Stimulated activated CD4-positive, alpha-beta T cell treated with anti-CD3 and anti-CD28 coated beads, Interleukin-1b, Interleukin-23, amount 100 ng/mL, for 24 hours (primary cell): ENCODE measurements at regions not wholly inside any gene's neighbourhood (a gene's known extent, or its start where the extent isn't known, plus 50 kb on each side); places are given as distances from the start of the nearest gene placed in this dataset.

Experiments used
- DNase-seq, 4 experiments: peaks; one replicate each; pipeline ENCODE4 v3.0.0-alpha.2; 2020; ENCODE audit warnings: low read depth in 4 of 4, low spot score in 1 of 4

DNA sequence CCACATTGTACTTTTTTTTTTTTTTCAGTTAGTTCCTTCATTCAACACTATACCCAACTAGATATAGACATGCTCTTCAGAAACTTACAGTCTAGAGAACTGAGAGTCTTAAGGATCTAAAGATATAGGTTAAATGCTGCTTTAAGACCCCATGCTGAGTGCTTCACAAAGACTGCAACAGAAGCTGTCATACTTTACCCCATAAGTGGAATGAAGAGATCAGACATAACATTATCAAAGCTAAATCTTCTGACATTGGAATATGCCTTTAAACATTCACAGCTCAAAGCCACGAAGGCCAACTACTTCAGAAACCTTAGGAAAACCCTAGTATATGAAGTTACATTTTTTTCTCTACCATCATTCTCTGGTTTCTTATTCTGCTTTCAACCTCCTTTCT lies 666.4 kb downstream of the KCNT2 start:
- no peak for DNase-seq

DNA sequence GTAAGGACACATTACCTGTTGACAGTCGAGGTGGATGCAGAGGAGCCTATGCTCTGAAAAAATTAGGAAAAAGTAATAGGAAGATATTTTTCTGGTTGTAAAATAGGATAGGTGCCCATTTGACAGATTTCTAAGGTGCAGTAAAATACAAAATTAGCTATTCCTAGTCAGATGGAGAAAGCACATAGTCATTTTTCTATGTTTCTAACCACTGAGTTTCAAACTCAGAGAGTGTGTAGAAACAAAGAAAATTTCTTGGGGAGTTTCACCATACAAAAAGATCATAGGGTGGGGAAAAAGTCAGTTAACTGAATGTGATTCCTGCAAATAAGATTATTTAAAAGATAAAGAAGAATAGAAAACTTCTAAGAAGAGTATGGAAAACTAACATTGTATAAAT lies 666.9 kb downstream of the KCNT2 start:
- no peak for DNase-seq

DNA sequence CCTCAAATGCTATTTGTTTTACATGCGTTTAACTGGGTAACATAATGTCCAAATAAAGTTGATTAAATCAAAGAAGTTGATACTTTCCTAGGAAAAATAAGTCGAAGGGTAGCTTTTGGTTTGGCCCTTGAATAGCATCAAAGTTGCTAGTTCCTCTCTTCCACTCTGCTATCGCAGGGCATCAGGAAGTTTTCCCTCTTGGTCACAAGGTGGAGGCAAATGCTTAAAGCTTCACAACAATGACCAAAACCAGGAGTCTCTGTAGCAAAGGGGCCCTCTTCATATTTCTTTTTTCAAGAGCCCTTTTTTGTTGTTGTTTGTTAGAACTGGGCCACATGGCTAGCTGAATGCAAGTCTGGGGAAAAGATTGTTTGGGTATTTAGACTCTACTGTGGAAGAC lies 668.4 kb downstream of the KCNT2 start:
- no peak for DNase-seq

DNA sequence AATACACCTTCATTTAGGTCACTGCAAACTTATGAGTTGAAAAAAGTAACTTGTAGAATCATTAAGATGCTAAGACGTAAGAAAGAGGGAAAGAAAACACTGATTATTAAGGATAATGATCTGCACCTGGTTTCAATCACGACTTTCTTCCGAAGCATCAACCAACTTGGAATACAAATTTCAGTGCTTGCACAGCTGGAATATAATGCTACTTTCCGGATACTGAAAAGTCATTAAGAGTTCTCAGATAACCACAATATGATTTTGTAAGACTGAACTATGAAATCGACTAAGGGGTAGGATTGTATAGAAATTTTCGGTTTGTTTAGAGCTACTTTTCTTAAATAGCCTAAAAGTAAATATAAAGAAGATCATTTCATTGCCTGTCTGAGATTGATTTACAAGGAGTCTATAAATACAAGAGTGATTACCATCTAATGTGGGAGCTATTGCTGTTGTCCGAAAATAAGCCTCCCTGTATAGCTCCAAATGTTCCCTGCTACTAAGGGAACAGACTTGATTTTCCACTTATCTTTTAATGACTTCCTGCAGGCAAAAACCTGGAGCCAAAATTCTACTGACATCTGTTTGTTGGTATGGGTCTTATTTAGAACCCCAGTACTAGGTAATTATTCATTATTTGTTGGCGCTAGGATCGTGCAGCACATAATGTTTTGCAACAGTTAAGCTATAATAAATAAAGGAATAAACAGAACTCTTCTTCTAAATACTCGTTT lies 673.3 kb downstream of the KCNT2 start:
- DNase-seq = no peak

DNA sequence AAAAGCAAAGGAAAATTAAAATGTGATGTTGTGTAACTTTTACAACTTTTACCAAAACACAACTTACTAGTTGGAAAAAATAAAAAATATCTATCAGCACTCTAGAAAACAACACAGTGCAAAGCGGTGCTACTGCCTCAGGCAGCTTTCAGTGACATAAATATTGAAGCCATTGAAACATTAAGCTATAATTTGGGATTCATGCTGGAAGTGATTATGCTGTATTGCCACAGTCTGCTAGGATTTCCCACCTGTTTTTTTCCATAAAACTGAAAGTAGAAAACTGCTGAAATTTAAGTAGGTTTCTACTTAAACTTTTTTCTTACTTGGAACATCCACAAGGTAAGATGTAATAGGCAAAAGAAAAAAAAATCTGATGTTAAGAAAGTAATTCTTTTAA lies 674.4 kb downstream of the KCNT2 start:
- no peak for DNase-seq

DNA sequence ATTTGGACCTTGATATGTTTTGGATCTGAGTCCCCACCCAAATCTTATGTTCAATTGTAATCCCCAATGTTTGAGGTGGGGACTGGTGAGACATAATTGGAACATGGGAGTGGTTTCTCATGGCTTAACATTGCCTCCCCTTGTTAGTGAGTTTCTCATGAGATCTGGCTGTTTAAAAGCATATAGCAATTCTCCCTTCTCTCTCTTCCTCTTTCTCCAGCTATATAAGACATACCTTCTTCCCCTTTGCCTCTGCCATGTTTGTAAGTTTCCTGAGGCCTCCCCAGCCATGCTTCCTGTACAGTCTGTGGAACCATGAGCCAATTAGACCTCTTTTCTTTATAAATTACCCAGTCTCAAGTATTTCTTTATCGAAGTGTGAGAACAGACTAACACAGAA lies 692.4 kb downstream of the KCNT2 start:
- DNase-seq = no peak

DNA sequence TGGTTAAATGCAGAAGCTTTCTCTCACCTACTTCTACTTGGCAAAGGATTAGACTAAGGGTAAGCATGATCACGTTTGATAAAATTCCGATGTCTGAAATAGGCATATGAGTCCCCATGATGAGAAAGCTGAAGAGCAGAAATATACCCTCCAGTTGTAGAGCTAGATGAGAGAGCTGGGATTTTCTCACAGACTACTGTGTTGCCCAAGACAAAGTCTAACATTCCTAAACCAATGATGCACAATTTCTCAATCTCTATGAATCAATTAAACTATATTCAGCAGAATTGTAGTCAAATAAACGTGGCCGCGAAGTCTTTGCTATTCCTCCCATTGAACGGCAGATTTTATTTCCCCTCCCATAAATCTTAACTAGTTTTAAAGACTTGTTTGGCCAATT lies 699.2 kb downstream of the KCNT2 start:
- no peak for DNase-seq

DNA sequence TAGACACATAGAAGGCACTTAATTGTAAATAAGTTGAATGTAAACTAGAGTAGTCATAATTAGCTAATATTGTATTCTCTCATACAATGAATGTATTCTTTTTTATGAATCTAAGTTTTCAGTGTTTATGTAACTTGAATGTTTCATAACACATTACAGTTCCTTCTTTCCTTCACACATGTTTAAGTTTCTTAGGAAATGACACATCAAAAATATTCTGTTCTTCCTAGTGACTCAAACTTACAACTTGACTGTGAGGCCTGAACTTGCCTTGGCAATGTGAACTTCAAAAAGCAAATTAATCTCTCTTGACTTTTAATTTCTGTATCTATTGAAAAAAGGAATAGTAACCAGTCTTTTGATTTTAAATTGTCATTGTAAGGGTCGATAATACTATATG lies 700.1 kb downstream of the KCNT2 start:
- DNase-seq = no peak

DNA sequence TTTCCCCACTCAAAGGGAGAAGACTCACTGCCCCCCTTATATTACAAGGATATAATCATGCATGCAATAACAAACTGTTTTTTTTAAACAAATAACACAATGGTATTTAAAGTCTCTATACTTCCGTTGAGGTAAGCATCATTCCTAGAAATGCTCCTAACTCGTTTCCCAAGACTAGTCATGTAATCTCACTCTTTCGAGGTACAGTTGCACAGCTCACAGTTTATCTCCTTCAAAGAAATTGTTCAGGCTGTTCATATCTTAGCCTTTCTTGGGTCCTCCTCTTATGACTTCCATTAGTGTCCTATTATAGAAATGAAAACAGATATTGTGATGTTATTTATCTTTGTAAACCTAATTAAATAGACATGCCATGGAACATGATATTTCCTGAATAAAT lies 705.0 kb downstream of the KCNT2 start:
- no peak for DNase-seq

DNA sequence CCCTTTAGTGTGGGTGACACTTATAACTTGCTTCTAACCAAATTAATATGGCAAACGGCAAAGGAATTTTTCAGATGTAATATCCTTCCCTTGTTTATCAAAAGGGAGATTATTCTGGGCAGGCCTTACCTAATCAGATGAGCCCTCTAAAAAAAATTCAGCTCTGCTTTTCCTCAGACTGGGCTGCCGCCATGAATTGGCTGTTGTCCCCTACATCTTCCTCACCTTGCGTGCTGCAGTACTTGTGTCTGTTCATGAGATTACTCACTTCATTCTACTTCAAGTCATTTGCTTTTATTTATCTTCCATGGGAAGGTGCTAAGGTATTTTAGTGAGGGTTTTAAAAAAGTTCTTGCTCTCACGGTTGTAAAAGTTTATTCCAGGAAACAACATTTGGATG lies 705.5 kb downstream of the KCNT2 start:
- no peak for DNase-seq

DNA sequence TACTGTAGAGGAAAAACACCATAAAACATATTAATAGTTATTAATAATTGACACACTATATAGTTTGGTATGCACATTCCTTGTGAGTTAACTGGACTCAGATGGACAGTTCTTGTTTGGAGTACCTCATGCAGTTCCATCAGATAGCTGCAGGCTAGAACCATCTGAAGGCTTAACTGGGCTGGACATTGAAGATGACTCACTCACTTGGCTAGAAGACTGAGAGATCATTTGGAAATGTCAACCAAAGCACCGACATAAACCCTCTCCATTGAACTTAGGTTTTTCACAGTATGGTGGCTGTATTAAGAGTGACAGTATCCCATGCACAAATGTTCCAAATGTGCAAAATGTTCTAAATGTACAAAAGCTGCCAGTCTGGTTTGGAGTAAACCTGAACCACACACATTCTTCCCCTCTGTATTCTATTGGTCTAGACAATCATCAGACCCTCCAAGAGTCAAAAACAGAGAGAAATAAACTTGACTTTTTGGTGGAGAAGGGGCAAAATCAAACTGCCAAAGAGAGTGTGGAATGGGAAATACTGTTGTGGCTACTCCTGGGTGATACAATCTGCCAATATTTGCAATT lies 708.4 kb downstream of the KCNT2 start:
- no peak for DNase-seq

DNA sequence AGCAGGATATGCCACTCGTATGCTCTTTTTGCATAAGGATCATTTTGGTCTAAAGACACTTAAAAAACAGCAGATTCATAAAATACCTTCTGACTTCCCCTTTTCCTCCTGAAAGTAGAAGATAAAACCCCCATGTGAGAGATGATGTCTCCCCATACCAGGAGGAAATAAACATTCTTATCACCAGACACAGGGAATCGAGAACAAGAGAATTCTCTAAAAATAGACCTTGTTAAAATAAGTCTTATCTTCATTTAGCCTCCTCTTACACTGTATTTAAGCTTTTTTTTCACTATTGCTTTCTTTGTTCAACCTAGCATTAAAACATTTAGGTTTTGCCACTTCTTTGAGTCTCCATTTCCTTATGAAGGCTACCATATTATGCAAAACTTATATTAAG lies 709.3 kb downstream of the KCNT2 start:
- DNase-seq = no peak

DNA sequence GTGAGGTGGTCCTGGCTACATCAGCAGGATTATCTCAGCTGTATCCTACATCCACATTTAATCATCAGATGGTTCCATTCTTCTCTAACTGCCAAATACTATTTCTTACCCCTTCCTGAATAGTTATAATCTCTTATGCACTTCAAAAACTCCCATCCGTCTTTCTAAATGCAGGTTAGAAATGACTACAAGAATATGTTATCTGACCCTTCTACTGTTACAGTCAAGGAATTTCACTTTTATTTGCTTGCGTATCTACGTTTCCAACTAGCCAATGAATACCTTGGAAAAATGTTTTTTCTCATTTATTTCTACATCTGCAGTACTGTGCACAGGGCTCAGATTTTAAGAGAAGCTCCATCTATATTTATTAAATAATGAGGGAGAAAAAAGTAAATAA lies 709.9 kb downstream of the KCNT2 start:
- DNase-seq = no peak

DNA sequence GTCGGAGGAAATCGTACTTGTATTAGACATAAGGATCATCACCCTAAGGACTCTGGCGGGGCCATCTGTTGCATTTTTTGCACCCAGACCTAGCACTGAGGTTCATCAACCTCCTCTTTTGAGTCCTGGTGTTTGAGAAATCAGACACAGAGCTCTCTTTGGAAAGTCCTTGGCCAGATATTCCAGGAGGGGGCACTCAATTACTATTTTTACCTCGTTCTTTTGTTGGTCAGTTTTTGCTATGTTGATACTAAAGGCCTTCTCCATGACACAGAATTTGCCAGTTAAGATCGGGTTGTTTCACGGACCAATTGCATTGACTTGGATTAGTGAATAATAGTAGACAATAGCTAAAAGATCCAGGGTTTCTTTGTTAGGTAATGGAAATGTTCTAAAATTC lies 711.2 kb downstream of the KCNT2 start:
- DNase-seq = no peak

DNA sequence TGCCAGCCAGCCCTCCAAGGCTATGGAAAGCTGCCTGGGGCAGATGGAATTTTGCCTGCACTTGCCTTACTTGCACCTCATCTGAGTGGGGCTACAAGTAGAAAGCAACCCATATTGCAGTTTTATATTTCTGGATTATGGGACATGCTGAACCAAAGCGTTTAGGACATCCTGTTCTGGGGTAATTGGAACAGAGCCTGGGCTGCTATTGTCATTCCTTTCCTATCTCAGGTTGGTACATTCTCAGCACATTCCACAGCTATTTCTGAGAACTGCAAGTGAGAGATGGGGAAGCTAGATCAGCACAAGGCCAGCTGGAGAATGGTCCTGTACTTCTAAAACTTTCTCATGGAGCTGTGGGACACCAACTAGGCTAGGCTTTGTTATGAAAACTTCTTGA lies 713.8 kb downstream of the KCNT2 start:
- DNase-seq = no peak

DNA sequence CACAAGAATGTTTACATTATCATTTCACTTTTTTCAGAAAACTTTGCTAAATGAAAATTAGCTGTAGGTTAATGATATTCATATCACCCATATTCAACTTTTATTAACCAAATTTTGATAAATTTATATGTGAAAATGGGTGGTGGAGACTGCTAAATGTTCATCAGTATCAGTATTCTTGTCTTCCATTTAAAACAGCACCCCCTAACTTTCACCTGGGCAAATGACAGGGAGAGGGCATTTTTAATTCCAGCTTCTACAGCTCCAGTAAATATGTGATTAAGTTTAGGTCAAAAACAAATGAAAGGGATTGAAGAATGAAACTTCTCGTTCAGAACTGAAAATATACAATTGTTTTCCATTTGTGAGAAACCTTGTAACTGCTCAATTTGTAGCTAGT lies 722.2 kb downstream of the KCNT2 start:
- no peak for DNase-seq

DNA sequence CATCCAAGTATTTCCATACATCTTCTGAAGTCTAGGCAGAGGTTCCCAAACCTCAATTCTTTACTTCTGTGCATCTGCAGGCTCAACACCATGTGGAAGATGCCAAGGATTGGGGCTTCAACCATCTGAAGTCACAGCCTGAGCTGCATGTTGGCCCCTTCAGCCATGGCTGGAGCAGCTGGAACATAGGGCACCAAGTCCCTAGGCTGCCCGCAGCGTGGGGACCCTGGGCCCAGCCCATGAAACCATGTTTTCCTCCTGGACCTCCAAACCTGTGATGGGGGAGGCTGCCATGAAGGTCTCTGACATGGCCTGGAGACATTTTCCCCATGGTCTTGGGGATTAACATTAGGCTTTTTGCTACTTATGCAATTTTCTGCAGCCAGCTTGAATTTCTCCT lies 729.8 kb downstream of the KCNT2 start:
- DNase-seq = no peak

DNA sequence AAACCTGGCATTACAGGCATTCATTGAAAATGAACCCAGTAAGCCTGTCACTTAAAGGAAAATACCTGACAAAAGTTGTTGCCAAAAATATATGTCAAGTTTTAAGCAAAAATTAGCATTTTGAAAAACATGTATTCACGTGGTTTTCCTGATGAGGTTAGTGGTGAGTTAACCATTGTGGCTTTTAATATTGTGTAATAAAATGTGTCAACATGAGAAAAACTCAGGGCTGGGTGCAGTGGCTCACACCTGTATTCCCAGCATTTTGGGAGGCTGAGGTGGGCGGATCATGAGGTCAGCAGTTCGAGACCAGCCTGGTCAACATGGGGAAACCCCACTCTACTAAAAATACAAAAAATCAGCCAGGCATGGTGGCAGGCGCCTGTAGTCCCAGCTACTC lies 731.4 kb downstream of the KCNT2 start:
- no peak for DNase-seq

DNA sequence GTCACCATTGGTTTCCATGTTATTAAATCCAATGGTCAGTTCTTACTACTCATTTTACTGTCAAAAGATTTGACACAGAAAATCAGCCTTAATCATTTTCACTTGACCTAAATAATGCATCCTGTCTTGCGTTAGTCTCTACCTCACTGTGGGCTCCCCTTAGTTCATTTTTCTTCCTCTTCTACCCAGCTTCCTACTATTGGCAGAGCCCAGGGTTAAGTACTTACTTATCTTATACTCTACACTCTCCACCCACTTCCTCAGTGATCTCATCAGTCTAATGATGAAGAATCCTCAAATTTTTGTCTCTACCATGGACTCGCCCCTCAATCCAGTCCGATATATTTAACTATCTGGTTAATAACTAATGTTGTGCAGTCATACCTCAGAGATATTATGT lies 735.9 kb downstream of the KCNT2 start:
- no peak for DNase-seq

DNA sequence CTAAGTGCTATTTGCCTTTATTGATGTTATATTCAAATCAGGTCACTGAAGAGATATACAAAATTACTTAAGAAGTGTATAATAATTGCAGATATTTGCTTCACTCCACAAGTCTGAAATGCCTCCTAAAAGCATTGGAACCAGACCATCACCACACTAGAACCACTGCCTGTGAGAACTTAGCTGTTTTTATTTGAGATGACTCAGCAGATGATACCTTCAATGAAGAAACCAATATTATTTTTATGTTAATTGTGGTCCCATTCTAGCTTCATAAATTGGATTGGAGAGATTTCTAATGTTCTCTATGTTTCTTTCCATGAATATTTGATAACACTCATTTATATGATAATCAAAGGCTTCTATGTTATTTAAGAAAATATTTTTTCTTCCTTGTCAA lies 740.6 kb downstream of the KCNT2 start:
- DNase-seq = no peak

DNA sequence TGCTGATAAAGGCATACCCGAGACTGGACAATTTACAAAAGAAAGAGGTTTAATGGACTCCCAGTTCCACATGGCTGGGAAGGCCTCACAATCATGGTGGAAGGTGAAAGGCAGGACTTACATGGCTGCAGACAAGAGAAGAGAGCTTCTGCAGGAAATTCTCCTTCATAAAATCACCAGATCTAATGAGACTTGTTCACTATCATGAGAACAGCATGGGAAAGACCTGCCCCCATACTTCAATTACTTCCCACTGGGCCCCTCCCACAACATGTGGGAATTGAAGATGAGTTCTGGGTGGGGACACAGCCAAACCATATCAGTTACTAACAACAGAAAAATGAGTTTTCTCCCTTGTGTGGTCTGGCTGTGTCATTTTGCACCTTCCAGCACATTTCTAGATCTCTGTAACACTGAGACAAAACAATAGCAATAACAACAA lies 741.4 kb downstream of the KCNT2 start:
- no peak for DNase-seq

DNA sequence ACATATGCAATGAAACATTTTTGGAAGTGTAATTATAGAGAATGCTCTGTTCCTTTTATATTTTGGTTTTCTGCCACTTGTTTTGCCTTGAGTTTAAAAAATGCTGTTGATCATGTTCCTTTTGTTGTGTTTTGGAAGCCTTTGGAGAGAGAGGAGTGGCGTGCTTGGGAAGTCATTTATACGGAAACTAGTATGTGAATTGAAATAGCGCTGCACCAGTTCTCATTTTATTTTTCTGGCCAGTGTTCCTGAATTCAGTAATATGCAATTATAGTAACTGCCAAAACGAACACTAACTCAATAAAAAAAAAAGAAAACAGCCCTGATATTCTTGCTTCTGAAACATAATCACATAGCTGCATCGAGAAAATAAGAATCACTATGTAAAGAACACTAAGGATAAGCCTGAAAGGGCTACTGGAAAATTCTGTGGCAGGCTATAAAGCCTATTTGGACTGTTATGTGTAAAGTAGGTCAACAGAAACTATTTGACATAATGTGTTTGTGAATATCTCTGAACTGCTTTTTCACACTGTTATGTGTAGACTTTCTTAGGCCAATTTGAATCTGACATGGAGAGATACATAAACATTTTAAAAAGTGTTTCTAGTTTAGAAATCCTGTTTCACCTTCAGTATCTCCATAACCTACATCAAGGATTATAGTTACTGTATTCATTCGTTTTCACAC lies 742.0 kb downstream of the KCNT2 start:
- DNase-seq = no peak

DNA sequence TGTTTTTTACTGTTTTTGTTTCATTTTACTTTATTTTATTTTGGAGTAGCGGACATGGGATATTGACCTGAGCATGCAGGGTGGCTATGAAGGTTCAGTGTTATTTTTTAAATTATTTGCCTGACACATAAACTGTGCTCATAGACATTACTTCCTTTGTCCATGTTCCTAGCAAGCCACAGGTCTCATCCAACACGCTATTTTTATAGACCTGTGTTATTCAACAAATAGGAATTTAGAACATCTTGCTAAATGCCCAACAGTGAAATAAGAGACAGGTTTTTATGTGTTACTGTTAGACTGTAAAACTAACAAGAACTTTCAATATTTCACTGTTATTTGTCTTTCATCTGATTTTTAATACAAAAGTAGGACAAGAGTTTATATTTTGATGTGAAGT lies 756.4 kb downstream of the KCNT2 start:
- no peak for DNase-seq
